CD4-positive, alpha-beta T cell (primary cell): ENCODE measurements at regions not wholly inside any gene's neighbourhood (a gene's known extent, or its start where the extent isn't known, plus 50 kb on each side); places are given as distances from the start of the nearest gene placed in this dataset.

Source experiments
- ATAC-seq: fragments of 200-7000 bp; cut with Tn5 transposase; one replicate; pipeline ENCODE4 v1.10.0; 2022; ENCODE audit warnings: mild to moderate bottlenecking; ENCODE audit not compliant: poor library complexity
- CTCF ChIA-PET: fragments of 350-600 bp; sonication (Branson Sonifier 250); formaldehyde crosslinking; loops from one replicate; lab custom pipeline; 2021; ENCODE audit warnings: antibody characterized with exemption, inconsistent platforms; lab: Charles Lee
- POLR2A ChIA-PET: fragments of 350-600 bp; sonication (Branson Sonifier 250); formaldehyde crosslinking; loops from one replicate; lab custom pipeline; 2021; ENCODE audit warnings: antibody characterized with exemption, inconsistent platforms; lab: Charles Lee
- DNase-seq, 14 experiments: peaks; one replicate each; pipeline ENCODE4 v3.0.0-alpha.2; 2013 to 2020; ENCODE audit warnings: mixed read lengths in 2 of 14
- H3K27ac ChIP-seq, 2 donors: one replicate each; pipeline versions ENCODE4 v1.5.1 to v1.7.0; 2013; ENCODE audit warnings: low read length in 2 of 2, low read depth in 1 of 2, mild to moderate bottlenecking in 1 of 2
- H3K27me3 ChIP-seq, 2 experiments: 1 replicate in 1 of 2; 2 replicates in 1 of 2; pipeline versions ENCODE4 v1.6.1 to v1.7.0; 2013; ENCODE audit warnings: low read length in 2 of 2, control low read depth in 1 of 2, mild to moderate bottlenecking in 1 of 2, moderate library complexity in 1 of 2; ENCODE audit not compliant: insufficient read depth in 2 of 2, control insufficient read depth in 1 of 2
- H3K36me3 ChIP-seq: one replicate; pipeline ENCODE4 v1.6.1; 2013; ENCODE audit warnings: low read length, control low read depth; ENCODE audit not compliant: insufficient read depth
- H3K4me1 ChIP-seq: one replicate; pipeline ENCODE4 v1.6.1; 2013; ENCODE audit warnings: low read length, control low read depth; ENCODE audit not compliant: insufficient read depth
- H3K4me3 ChIP-seq: one replicate; pipeline ENCODE4 v1.5.1; 2013; ENCODE audit warnings: mild to moderate bottlenecking, low read length, moderate library complexity
- H3K9me3 ChIP-seq, 2 experiments: 1 replicate in 1 of 2; 2 replicates in 1 of 2; pipeline versions ENCODE4 v1.6.1 to v1.7.0; 2013; ENCODE audit warnings: low read length in 2 of 2, mild to moderate bottlenecking in 2 of 2, control low read depth in 1 of 2, moderate library complexity in 1 of 2; ENCODE audit not compliant: control insufficient read depth in 1 of 2, insufficient read depth in 1 of 2
- H3K27ac Mint-ChIP-seq: one replicate; pipeline ENCODE4 v1.8.0; 2020; ENCODE audit warnings: mixed read lengths
- H3K27me3 Mint-ChIP-seq: one replicate; pipeline ENCODE4 v1.8.0; 2021; ENCODE audit warnings: mixed read lengths
- H3K36me3 Mint-ChIP-seq: one replicate; pipeline ENCODE4 v1.8.0; 2021; ENCODE audit warnings: low read depth, mixed read lengths
- H3K4me1 Mint-ChIP-seq: one replicate; pipeline ENCODE4 v1.8.0; 2021; ENCODE audit warnings: low read depth, mixed read lengths
- H3K4me3 Mint-ChIP-seq: one replicate; pipeline ENCODE4 v1.8.0; 2020; ENCODE audit warnings: mild to moderate bottlenecking, mixed read lengths
- H3K9me3 Mint-ChIP-seq: one replicate; pipeline ENCODE4 v1.8.0; 2020; ENCODE audit warnings: mixed read lengths
- CTCF ChIP-seq: fragments of 200-600 bp; IDR thresholded peaks from one replicate; pipeline ENCODE4 v1.8.0; 2022; ENCODE audit warnings: antibody characterized with exemption, mild to moderate bottlenecking
- intact Hi-C, 2 experiments: fragments of 100-400 bp; cut with DNase I in 1 of 2; cut with micrococcal nuclease in 1 of 2; formaldehyde crosslinking; loops; one replicate each; pipeline versions ENCODE4 v1.15.1 to v1.9.0; 2023 to 2025; cut with DNase I, micrococcal nuclease

- no peak for DNase-seq
- no peaks in the 10 kb centered on the region for H3K36me3 Mint-ChIP-seq
- intact Hi-C loops: no loop called here
- CTCF ChIA-PET: no interaction called here
- POLR2A ChIA-PET: no interaction called here
- Histone ChIP-seq H3K9me3 (no peaks in the 10 kb centered on the region), H3K4me3 (no peak overlapping the region), H3K36me3 (no peaks in the 10 kb centered on the region), H3K4me1 (no peaks in the 10 kb centered on the region), H3K27ac (no peak overlapping the region), H3K27me3 (no peaks in the 10 kb centered on the region)
- no peak overlapping the region for H3K27ac Mint-ChIP-seq
- peaks cover 4% of the 10 kb centered on the region for H3K4me1 Mint-ChIP-seq
- no peak overlapping the region for H3K4me3 Mint-ChIP-seq
- ATAC-seq: no peak
- H3K27me3 Mint-ChIP-seq: no peaks in the 10 kb centered on the region
- TF ChIP-seq CTCF: no peak
- H3K9me3 Mint-ChIP-seq: no peaks in the 10 kb centered on the region
These were observed 168.7 kb downstream of the GNAI1 start for GRCh38 chr7:80303315-80303714.

GRCh38 chr7:80302636-80303035 is 168.0 kb downstream of the GNAI1 start:
- H3K27ac ChIP-seq: no peak overlapping the region
- intact Hi-C loops: no loop called here
- H3K9me3 ChIP-seq: no peaks in the 10 kb centered on the region
- Mint-ChIP-seq H3K9me3 (no peaks in the 10 kb centered on the region), H3K27me3 (no peaks in the 10 kb centered on the region), H3K27ac (no peak overlapping the region), H3K4me1 (peaks cover 4% of the 10 kb centered on the region), H3K36me3 (no peaks in the 10 kb centered on the region), H3K4me3 (no peak overlapping the region)
- no peak for TF ChIP-seq CTCF
- no peak overlapping the region for H3K4me3 ChIP-seq
- no peaks in the 10 kb centered on the region for H3K27me3 ChIP-seq
- H3K4me1 ChIP-seq: no peaks in the 10 kb centered on the region
- DNase-seq: no peak
- POLR2A ChIA-PET: no interaction called here
- CTCF ChIA-PET: no interaction called here
- no peaks in the 10 kb centered on the region for H3K36me3 ChIP-seq
- ATAC-seq: no peak

GRCh38 chr7:80302078-80302477 is 167.4 kb downstream of the GNAI1 start:
- ChIA-PET CTCF (no interaction called here), POLR2A (no interaction called here)
- Mint-ChIP-seq H3K4me1 (peaks cover 4% of the 10 kb centered on the region), H3K27ac (no peak overlapping the region), H3K9me3 (no peaks in the 10 kb centered on the region), H3K4me3 (no peak overlapping the region), H3K36me3 (no peaks in the 10 kb centered on the region), H3K27me3 (no peaks in the 10 kb centered on the region)
- Histone ChIP-seq H3K36me3 (no peaks in the 10 kb centered on the region), H3K27me3 (no peaks in the 10 kb centered on the region), H3K27ac (no peak overlapping the region), H3K4me3 (no peak overlapping the region), H3K4me1 (no peaks in the 10 kb centered on the region), H3K9me3 (peaks cover under 1% of the 10 kb centered on the region in 2 experiments)
- no peak for ATAC-seq
- no peak for DNase-seq
- TF ChIP-seq CTCF: no peak
- intact Hi-C loops: no loop called here
